SK-N-MC (cell line): ENCODE measurements at regions not wholly inside any gene's neighbourhood (a gene's known extent, or its start where the extent isn't known, plus 50 kb on each side); places are given as distances from the start of the nearest gene placed in this dataset.

Source experiments
- EZH2 ChIP-seq: fragments of 200-600 bp; sonication (generic); IDR thresholded peaks from one replicate; pipeline ENCODE4 v1.6.1; 2017; ENCODE audit warnings: antibody characterized with exemption
- FOXP2 ChIP-seq: optimal IDR thresholded peaks from 2 replicates; pipeline ENCODE3; 2011; ENCODE audit warnings: mild to moderate bottlenecking, moderate library complexity; ENCODE audit not compliant: insufficient read depth; ENCODE audit errors: extremely low read length, control extremely low read depth
- POLR2AphosphoS5 ChIP-seq: IDR thresholded peaks from 2 replicates; pipeline ENCODE4 v1.6.1; 2012; ENCODE audit warnings: mild to moderate bottlenecking, low read depth, low read length, borderline replicate concordance

GRCh38 chr11:134727204-134727603 is 315.2 kb upstream of the B3GAT1 start:
- TF ChIP-seq EZH2 (no peak), POLR2AphosphoS5 (no peak), FOXP2 (no peak)
